ENCODE measurements at regions not wholly inside any gene's neighbourhood (a gene's known extent, or its start where the extent isn't known, plus 50 kb on each side); places are given as distances from the start of the nearest gene placed in this dataset.
"Not testable (repeated sequence)": the region's sequence is repeated elsewhere in the genome, so short reads cannot be mapped to it uniquely, and the experiment has no call there.

DNA sequence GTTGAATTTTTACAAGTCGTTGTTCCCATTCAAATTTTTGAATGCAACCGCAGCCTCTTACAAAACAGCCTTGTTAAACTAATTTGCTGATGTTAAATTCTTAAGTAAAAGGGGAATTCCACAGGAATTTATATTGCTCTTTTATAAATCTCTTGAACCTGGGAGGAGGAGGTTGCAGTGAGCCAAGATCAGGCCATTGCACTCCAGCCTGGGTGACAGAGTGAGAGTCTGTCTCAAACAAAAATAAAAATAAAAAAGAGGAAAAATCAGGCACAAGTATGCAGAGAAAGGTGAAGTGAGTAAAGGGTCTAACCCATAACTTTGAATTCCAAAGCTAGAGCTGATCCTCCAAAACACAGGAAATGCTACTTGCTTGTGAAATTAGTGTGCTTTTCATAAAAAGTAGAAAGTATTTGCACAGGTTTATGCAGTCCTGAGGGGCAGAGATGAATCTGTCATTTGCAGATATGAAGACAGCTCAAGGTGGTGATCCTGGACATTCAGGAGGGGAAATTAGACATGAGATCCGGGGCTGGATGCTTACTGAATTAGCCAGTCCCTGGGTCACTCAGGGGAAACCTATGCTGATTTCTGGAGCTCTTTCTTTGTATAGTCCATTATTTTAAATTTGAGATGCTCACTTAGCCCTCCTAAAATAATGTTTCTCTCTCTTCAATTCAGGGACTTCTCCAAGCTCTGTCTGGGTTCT, 53.7 kb downstream of the OR11H2 start:
- not testable (repeated sequence) for H3K9me3 Mint-ChIP-seq; DNase-seq (ENCODE audit: low spot score in 2 of 2); H3K4me1 Mint-ChIP-seq; H3K27ac Mint-ChIP-seq; ATAC-seq; H3K36me3 Mint-ChIP-seq; H3K4me3 Mint-ChIP-seq

DNA sequence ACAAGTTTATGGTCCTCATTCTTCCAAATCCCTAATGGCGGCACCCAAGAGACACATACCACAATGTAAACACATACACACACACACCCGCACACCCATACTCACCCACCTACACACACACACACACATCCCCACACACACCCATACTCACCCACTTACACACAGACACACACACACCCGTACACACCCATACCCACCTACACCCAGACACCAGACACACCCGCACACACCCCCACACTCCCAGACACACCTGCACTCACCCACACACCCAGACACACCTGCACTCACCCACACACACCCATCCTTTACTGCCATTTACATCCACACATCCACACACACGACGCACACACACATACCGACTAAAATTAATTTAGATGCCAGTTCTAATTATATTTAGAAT, 55.0 kb downstream of the OR11H2 start:
- ATAC-seq; H3K4me3 Mint-ChIP-seq; H3K27ac Mint-ChIP-seq; DNase-seq (ENCODE audit: low spot score in 2 of 2); H3K4me1 Mint-ChIP-seq; H3K9me3 Mint-ChIP-seq; H3K36me3 Mint-ChIP-seq: not testable (repeated sequence)

DNA sequence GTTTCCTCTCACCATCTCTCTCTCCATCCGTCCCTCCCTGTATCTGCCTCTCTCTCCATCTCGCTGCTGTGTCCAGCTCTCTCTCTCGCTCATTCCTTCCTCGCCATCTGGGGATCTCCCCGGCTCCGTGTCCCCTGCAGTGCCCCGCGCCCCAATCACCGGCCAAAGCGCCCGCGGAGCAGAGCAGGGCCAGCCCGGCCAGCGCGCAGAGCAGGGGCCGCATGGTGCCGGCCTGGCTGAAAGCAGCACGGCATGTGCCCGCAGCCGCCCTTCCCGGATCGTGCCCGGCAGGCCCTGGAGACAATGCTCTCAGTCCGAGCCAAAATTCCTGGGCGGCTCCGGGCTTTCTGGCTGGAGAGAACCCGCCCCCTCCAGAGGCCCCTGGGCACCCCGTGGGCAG, 75.1 kb downstream of the OR11H2 start:
- H3K4me1 Mint-ChIP-seq; DNase-seq (ENCODE audit: low spot score in 2 of 2); H3K9me3 Mint-ChIP-seq; H3K4me3 Mint-ChIP-seq; H3K36me3 Mint-ChIP-seq; H3K27ac Mint-ChIP-seq: not testable (repeated sequence)
- ATAC-seq = peak; percentile 36

DNA sequence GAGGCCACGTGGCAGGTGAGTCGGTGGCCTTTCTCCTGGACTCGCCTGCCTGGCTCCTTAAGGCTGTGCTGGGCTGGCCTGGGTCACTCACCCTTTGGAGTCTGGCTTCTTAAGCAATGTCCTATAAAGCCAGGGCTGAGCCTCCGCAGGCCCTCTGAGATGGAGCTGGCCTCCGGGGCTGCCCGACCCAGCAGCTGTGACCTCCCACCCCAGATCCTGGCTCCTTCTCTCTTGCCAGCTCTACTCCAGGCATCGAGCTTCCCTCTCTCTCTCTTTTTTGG, 75.7 kb downstream of the OR11H2 start:
- H3K4me3 Mint-ChIP-seq; H3K4me1 Mint-ChIP-seq; H3K36me3 Mint-ChIP-seq; DNase-seq (ENCODE audit: low spot score in 2 of 2); H3K27ac Mint-ChIP-seq; H3K9me3 Mint-ChIP-seq: not testable (repeated sequence)
- ATAC-seq = peak; percentile 11

DNA sequence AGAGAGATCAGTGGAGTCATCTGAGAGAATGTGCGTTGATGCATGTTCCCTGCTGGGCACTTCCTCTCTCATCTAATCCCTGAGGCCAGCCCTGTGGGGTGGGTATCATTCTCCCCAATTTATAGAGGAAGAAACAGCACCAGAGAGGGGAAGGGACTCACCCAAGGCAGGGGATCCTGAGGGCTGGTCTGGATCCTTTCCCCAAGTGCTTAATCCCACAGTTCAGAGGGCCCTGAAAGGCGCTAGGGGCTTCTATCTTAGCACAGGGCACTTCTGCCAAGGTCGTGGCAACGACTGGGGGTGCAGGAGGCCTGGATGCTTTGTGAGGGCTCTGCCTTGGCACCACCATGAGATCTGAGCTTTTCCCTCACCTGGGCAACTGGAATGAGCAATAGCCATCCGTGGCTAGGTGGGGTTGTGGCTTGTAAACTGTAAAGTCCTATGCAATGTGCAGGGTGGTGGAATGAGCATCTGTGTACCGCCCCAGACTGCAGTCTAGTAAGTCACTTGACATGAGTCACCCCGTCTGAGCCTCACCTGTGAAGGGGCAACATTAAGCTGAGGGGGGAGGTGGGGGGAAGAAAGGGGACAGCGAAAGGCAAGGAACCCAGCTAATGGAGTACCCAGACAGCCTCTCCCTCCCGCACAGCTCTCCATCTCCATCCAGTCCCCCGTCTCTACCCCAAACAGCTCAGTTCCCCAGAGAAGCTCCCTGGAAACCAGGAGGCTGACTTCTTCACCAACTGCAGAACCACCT, 76.2 kb downstream of the OR11H2 start:
- peak; percentile 26 for ATAC-seq
- DNase-seq (ENCODE audit: low spot score in 2 of 2); H3K27ac Mint-ChIP-seq; H3K4me1 Mint-ChIP-seq; H3K4me3 Mint-ChIP-seq; H3K9me3 Mint-ChIP-seq; H3K36me3 Mint-ChIP-seq: not testable (repeated sequence)

DNA sequence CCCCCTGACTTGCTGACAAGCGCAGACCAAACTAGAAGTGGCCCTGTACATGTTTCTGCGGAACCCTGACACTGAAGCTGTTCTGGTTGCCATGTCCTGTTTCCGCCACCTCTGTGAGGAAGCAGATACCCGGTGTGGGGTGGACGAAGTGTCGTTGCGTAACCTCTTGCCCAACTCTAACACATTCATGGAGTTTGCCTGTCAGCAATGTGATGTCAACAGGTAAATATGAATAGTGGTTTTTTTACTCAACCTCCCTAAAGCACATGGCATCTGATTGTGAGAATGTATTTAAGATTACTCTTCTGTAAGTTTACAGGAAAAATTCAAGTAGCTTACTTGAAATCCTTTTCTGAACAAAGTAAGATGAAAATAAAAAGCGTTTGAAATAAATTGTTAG, 100.1 kb downstream of the OR11H2 start:
- not testable (repeated sequence) for DNase-seq (ENCODE audit: low spot score in 2 of 2); H3K9me3 Mint-ChIP-seq; H3K4me1 Mint-ChIP-seq; H3K27ac Mint-ChIP-seq; ATAC-seq; H3K36me3 Mint-ChIP-seq; H3K4me3 Mint-ChIP-seq
